HG02588 (cell line): ENCODE measurements at regions not wholly inside any gene's neighbourhood (a gene's known extent, or its start where the extent isn't known, plus 50 kb on each side); places are given as distances from the start of the nearest gene placed in this dataset.
"Not testable (repeated sequence)": the region's sequence is repeated elsewhere in the genome, so short reads cannot be mapped to it uniquely, and the experiment has no call there.

ENCODE experiments used
- ATAC-seq: cut with Tn5 transposase; IDR thresholded peaks from one replicate; pipeline ENCODE4 v1.9.1; 2021; ENCODE audit warnings: mild to moderate bottlenecking, moderate library complexity; ENCODE audit not compliant: unreplicated experiment

GRCh38 chr3:75840160-75840559 lies 54.8 kb upstream of the ZNF717 start:
- not testable (repeated sequence) for ATAC-seq

DNA sequence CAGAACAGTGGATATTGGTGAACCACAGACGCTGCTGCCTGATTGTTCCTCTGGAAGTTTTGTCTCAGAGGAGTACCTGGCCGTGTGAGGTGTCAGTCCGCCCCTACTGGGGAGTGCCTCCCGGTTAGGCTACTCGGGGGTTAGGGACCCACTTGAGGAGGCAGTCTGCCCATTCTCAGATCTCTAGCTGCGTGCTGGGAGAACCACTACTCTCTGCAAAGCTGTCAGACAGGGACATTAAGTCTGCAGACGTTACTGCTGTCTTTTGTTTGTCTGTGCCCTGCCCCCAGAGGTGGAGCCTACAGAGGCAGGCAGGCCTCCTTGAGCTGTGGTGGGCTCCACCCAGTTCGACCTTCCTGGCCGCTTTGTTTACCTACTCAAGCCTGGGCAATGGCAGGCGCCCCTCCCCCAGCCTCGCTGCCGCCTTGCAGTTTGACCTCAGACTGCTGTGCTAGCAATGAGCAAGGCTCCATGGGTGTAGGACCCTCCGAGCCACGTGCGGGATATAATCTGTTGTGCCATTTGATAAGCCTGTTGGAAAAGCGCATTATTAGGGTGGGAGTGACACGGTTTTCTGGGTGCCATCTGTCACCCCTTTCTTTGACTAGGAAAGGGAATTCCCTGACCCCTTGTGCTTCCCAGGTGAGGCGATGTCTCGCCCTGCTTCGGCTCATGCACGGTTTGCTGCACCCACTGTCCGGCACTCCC lies 65.1 kb upstream of the ZNF717 start:
- not testable (repeated sequence) for ATAC-seq

- ATAC-seq, result no peak
These were observed 77.8 kb upstream of the ZNF717 start for GRCh38 chr3:75863130-75863529.

- no peak for ATAC-seq
These were observed 78.5 kb upstream of the ZNF717 start for GRCh38 chr3:75863878-75864277.

DNA sequence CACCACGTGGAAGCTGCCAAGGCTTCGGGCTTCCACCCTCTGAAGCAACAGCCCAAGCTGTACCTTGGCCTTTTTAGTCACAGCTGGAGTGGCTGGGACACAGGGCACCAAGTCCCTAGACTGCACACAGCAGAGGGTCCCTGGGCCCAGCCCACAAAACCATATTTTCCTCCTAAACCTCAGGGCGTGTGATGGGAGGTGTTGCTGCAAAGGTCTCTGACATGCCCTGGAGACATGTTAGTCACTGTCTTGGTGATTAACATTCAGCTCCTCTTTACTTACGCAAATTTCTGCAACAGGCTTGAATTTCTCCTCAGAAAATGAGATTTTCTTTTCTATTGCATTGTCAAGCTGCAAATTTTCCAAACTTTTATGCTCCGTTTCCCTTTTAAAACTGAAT lies 98.4 kb upstream of the ZNF717 start:
- not testable (repeated sequence) for ATAC-seq

GRCh38 chr3:75886971-75887526 lies 101.7 kb upstream of the ZNF717 start:
- no peak for ATAC-seq

- no peak for ATAC-seq
These were observed 108.9 kb upstream of the ZNF717 start for GRCh38 chr3:75894234-75894633.

DNA sequence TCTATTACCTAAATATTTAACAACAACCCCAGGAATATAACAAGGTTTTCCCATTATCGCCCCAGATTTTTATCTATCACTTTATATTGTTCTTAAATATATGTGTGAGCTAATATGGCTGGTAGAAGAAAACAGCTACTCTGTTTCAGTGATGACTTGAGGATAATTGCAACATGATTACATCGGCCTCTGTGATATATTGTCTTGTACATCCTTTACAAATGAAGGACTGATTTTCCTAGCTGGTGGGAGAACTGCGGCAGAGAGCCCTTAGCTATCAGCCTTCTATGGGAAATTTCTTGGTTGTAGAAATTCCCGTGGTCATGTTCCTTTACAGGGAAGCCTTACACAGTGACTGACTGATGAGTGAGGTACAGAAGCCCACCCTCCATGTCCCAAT lies 110.9 kb upstream of the ZNF717 start:
- no peak for ATAC-seq

GRCh38 chr3:75901446-75901845 lies 116.1 kb upstream of the ZNF717 start:
- not testable (repeated sequence) for ATAC-seq

DNA sequence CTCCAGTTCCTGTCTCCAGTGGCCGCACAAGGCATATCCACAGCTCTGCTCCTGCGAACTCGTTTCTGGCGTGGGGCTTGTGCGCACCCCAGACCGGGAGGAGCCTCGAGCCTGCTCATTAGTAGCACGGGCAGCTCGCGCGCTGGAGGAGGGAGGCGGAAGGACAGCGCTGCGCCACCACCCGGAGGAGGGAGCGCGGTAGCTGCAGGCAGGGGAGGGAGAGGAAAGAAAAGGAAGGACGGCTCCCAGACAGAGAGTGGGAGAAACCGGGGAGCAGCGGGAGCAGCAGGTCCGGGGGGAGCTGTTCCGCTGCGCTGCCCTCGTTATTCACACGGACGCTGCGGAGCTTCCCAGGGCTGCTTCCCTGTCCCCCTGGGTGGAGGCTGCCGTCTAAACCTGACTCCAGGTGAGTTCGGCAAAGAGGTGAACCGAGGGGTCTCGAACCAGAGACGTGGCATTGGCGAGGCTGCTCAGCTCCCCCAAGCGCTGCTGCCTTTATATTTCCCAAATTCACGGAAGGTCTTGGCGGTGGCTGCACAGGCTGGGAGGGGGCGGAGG lies 121.3 kb upstream of the ZNF717 start:
- ATAC-seq, result no peak

- no peak for ATAC-seq
These were observed 128.5 kb upstream of the ZNF717 start for GRCh38 chr3:75913800-75914350.

- ATAC-seq, result not testable (repeated sequence)
These were observed 129.4 kb upstream of the ZNF717 start for GRCh38 chr3:75914741-75915140.

- ATAC-seq, result no peak
These were observed 153.6 kb upstream of the ZNF717 start for GRCh38 chr3:75938921-75939320.

- ATAC-seq, result no peak
These were observed 166.6 kb upstream of the ZNF717 start for GRCh38 chr3:75951941-75952340.

DNA sequence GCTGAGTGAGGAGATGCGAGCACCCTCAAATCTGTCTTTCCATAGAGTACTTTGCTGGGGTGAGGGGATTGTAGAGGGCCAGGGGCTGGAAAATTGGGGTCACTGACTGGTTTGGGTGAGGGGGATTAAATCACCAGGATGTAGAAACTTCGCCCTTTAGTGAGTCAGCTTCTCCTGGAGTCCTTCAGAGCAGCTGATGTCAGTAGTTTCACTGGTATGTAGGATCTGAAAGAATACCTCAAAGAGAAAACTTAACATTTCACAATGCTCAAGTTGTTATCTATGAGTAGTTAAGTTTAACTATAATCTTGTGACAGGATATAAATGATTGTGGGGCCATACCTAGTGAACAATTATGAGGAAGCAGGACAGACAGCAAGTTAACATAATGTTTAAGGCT lies 174.7 kb upstream of the ZNF717 start:
- not testable (repeated sequence) for ATAC-seq

- ATAC-seq, result not testable (repeated sequence)
These were observed 176.7 kb upstream of the ZNF717 start for GRCh38 chr3:75962054-75962453.

DNA sequence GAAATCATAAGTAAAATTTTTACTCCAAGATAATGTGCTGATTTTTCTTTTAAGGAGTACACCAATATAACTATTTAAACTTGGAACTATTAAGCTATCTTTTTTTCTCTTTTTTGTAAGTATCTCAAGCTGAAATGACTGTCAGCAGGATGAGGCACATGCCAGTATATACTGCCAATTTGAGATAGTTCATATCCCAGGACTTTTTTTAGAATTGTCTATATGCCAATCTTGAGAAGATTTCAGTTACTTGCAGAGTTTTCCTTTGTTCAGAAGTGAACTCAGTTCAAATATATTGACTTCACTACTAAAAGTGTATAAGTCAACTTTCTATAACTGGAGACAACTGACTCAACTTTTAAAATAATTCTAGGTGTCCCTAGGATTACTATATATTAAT lies 181.7 kb upstream of the ZNF717 start:
- no peak for ATAC-seq

GRCh38 chr3:75978686-75979085 lies 193.3 kb upstream of the ZNF717 start:
- no peak for ATAC-seq

- no peak for ATAC-seq
These were observed 196.1 kb upstream of the ZNF717 start for GRCh38 chr3:75981401-75981800.

DNA sequence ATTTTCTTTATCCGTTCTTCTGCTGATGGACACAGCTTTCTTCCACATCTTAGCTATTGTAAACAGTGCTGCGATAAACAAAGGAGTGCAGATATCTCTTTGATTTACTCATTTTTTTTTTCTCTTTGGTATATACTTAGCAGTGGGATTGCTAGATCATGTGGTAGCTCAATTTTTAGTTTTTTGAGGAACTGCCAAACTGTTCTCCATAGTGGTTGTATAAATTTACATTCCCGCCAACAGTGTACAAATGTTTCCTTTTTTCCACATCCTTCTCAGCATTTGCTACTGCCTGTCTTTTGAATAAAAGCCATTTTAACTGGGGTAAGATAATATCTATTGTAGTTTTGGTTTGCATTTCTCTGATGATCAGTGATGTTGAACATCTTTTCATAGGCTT lies 196.8 kb upstream of the ZNF717 start:
- no peak for ATAC-seq

DNA sequence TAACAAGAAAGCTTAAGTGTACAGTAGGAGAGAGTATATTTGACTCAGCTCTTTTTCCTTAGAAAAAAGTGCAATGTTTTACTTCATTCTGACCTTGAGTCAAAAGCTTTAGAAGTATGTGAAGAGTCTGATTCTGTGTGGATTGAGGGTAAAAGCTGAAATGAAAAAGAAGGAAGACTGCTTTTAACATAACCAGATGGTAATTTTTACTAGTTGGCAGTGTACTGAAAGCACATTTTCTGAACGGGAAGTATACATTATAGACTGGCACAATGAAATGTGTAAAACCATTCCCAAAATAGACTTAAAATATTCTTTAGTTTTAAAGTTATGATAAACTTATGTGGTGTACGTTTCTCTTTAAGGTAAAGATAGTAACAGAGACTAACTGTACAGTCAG lies 197.8 kb upstream of the ZNF717 start:
- no peak for ATAC-seq

GRCh38 chr3:75983609-75984290 lies 198.4 kb upstream of the ZNF717 start:
- ATAC-seq, result no peak
